BE2C (cell line): ENCODE measurements at regions not wholly inside any gene's neighbourhood (a gene's known extent, or its start where the extent isn't known, plus 50 kb on each side); places are given as distances from the start of the nearest gene placed in this dataset.

Source experiments
- DNase-seq: peaks from one replicate; pipeline ENCODE4 v3.0.0-alpha.2; 2020
- H3K27me3 ChIP-seq: fragments of 250-450 bp; sonication (Bioruptor Pico); 2 replicates; pipeline ENCODE4 v1.5.1; 2020; ENCODE audit warnings: mild to moderate bottlenecking
- H3K36me3 ChIP-seq: fragments of 250-450 bp; sonication (Bioruptor Pico); 2 replicates; pipeline ENCODE4 v1.5.1; 2020; ENCODE audit warnings: mild to moderate bottlenecking
- H3K4me1 ChIP-seq: fragments of 250-450 bp; sonication (Bioruptor Pico); 2 replicates; pipeline ENCODE4 v1.5.1; 2020
- H3K4me3 ChIP-seq: 2 replicates; pipeline ENCODE4 v1.5.1; 2011; ENCODE audit warnings: low read depth, low read length
- H3K9me3 ChIP-seq: fragments of 250-450 bp; sonication (Bioruptor Pico); 2 replicates; pipeline ENCODE4 v1.5.1; 2020
- CTCF ChIP-seq: IDR thresholded peaks from 2 replicates; pipeline ENCODE4 v1.5.1; 2012; ENCODE audit warnings: mild to moderate bottlenecking, low read depth, low read length

DNA sequence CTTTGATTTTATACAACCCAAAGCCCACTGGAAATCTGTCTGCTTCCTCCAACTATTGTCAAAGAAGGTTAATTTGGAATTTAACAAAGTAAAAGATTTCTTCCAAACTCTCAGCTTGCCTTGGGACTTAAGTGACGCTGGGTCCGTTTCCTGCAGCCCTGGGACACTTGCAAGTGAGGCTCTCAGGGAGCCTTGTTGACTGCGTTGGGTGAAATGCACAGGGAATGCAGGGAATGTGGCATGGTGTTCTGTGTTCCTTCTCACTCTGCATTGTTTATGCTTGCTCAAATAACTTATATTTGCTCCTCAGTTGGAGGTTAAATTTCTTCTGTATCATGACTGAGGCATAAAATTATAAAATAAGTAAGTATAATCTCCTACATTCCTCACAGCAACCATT lies 60.9 kb upstream of the TJP1 start:
- Histone ChIP-seq H3K4me1 (no peaks in the 10 kb centered on the region), H3K27me3 (peaks cover 27% of the 10 kb centered on the region), H3K4me3 (no peak overlapping the region), H3K9me3 (no peaks in the 10 kb centered on the region), H3K36me3 (no peaks in the 10 kb centered on the region)
- no peak for DNase-seq
- TF ChIP-seq CTCF = no peak

GRCh38 chr15:29880886-29881285 lies 58.6 kb upstream of the TJP1 start:
- H3K9me3 ChIP-seq = no peaks in the 10 kb centered on the region
- no peak for TF ChIP-seq CTCF
- no peak overlapping the region for H3K4me3 ChIP-seq
- peaks cover 27% of the 10 kb centered on the region for H3K27me3 ChIP-seq
- no peak for DNase-seq
- no peaks in the 10 kb centered on the region for H3K36me3 ChIP-seq
- no peaks in the 10 kb centered on the region for H3K4me1 ChIP-seq

DNA sequence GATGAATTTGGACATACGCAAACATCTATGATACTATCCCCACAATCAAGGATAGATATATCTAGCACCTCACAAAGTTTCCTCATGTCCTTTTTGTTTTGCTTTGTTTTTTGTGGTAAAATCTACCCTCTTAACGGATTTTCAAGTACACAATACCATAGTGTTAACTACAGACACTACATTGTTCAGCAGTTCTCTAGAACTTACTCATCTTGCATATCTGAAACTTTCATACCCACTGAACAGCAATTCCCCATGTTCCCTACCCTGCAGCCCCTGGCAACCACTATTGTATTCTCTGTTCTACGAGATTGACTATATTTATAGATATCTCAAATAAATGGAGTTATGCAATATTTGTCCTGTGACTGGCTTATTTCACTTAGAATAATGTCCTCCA lies 58.1 kb upstream of the TJP1 start:
- Histone ChIP-seq H3K9me3 (no peaks in the 10 kb centered on the region), H3K4me3 (no peak overlapping the region), H3K36me3 (no peaks in the 10 kb centered on the region), H3K27me3 (peaks cover 24% of the 10 kb centered on the region), H3K4me1 (no peaks in the 10 kb centered on the region)
- no peak for TF ChIP-seq CTCF
- DNase-seq = no peak

DNA sequence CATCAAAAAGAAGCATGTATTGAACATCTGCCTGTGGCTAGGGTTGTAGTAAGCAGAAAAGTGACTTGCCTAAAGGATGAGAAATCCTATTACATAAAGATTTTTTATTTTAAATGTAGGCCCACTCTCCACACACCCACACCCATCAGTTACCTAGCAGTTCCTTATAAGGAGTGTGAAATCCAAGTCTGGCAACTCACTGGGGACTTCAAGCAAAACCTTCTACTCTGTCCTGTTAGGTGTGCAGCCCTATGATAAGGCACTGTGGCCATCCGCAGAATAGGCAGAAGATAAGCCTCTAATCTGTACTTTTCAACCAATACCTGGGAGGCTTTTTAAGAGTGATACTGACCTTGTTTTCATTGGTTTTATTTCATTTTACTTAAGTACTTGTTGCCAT lies 52.7 kb upstream of the TJP1 start:
- no peak for TF ChIP-seq CTCF
- no peaks in the 10 kb centered on the region for H3K4me1 ChIP-seq
- H3K4me3 ChIP-seq = no peak overlapping the region
- H3K27me3 ChIP-seq = peaks cover under 1% of the 10 kb centered on the region
- no peak for DNase-seq
- H3K9me3 ChIP-seq = no peaks in the 10 kb centered on the region
- no peaks in the 10 kb centered on the region for H3K36me3 ChIP-seq

DNA sequence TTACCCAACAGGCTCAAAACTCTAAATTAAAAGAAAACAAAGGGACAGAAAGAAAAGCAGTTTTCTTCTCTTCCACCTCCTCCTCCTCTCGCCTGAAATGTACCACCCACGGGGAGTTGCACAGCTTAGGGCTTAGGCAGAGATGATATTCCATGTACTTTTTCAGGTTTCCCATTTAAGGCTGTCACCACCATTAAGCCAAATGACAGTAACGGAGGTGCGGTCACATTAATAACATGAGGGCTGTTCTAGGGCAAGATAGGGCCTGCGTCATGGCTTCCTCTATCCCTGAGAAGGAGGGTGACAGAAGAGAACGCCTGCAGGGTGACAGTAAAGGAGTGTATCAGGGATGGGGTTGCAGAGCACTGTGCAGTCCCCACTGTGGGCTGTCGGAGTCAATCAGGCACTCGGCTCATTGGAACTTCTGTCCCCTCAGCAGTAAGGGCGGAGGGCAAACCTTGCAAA lies 51.7 kb upstream of the TJP1 start:
- H3K4me3 ChIP-seq = no peak overlapping the region
- H3K4me1 ChIP-seq = no peaks in the 10 kb centered on the region
- no peaks in the 10 kb centered on the region; the same call in none of the 2 replicates for H3K27me3 ChIP-seq
- no peak for TF ChIP-seq CTCF
- no peaks in the 10 kb centered on the region for H3K36me3 ChIP-seq
- H3K9me3 ChIP-seq = no peaks in the 10 kb centered on the region
- no peak for DNase-seq

- Histone ChIP-seq H3K36me3 (no peaks in the 10 kb centered on the region), H3K4me1 (no peaks in the 10 kb centered on the region), H3K27me3 (no peaks in the 10 kb centered on the region; the same call in none of the 2 replicates), H3K9me3 (no peaks in the 10 kb centered on the region), H3K4me3 (no peak overlapping the region)
- DNase-seq = no peak
- no peak for TF ChIP-seq CTCF
Observed at GRCh38 chr15:29873264-29873663, 51.0 kb upstream of the TJP1 start.
